WERI-Rb-1 (cell line): ENCODE measurements at regions not wholly inside any gene's neighbourhood (a gene's known extent, or its start where the extent isn't known, plus 50 kb on each side); places are given as distances from the start of the nearest gene placed in this dataset.

Source experiments
- DNase-seq: peaks from one replicate; pipeline ENCODE4 v3.0.0-alpha.2; 2020
- H3K27ac ChIP-seq: fragments of 250-450 bp; sonication (Bioruptor Pico); 2 replicates; pipeline ENCODE4 v1.5.1; 2020; ENCODE audit warnings: mild to moderate bottlenecking, moderate library complexity
- H3K27me3 ChIP-seq: fragments of 250-450 bp; sonication (Bioruptor Pico); 2 replicates; pipeline ENCODE4 v1.5.1; 2021; ENCODE audit warnings: mild to moderate bottlenecking, low read depth, moderate library complexity; ENCODE audit not compliant: insufficient read depth, severe bottlenecking
- H3K36me3 ChIP-seq: fragments of 250-450 bp; sonication (Bioruptor Pico); 2 replicates; pipeline ENCODE4 v1.5.1; 2020; ENCODE audit warnings: mild to moderate bottlenecking, moderate library complexity
- H3K4me3 ChIP-seq: 2 replicates; pipeline ENCODE4 v1.5.1; 2011; ENCODE audit warnings: low read depth, mild to moderate bottlenecking, control low read depth, low read length
- H3K9me3 ChIP-seq: fragments of 250-450 bp; sonication (Bioruptor Pico); 2 replicates; pipeline ENCODE4 v1.5.1; 2021; ENCODE audit warnings: mild to moderate bottlenecking, moderate library complexity; ENCODE audit not compliant: severe bottlenecking
- TF ChIP-seq, protein P1 (sequence below): IDR thresholded peaks from 2 replicates; pipeline ENCODE4 v1.5.1; 2011; ENCODE audit warnings: low read depth, mild to moderate bottlenecking, control low read depth, inconsistent platforms, low read length

GRCh38 chr9:3773362-3774060 lies 247.7 kb upstream of the RFX3 start:
- H3K9me3 ChIP-seq, result no peaks in the 10 kb centered on the region
- no peak for DNase-seq
- H3K36me3 ChIP-seq, result no peaks in the 10 kb centered on the region
- H3K27ac ChIP-seq, result no peak overlapping the region
- H3K4me3 ChIP-seq, result no peak overlapping the region
- no peaks in the 10 kb centered on the region for H3K27me3 ChIP-seq
- TF ChIP-seq, protein P1, sequence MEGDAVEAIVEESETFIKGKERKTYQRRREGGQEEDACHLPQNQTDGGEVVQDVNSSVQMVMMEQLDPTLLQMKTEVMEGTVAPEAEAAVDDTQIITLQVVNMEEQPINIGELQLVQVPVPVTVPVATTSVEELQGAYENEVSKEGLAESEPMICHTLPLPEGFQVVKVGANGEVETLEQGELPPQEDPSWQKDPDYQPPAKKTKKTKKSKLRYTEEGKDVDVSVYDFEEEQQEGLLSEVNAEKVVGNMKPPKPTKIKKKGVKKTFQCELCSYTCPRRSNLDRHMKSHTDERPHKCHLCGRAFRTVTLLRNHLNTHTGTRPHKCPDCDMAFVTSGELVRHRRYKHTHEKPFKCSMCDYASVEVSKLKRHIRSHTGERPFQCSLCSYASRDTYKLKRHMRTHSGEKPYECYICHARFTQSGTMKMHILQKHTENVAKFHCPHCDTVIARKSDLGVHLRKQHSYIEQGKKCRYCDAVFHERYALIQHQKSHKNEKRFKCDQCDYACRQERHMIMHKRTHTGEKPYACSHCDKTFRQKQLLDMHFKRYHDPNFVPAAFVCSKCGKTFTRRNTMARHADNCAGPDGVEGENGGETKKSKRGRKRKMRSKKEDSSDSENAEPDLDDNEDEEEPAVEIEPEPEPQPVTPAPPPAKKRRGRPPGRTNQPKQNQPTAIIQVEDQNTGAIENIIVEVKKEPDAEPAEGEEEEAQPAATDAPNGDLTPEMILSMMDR, result no peak

- H3K27me3 ChIP-seq, result no peaks in the 10 kb centered on the region
- H3K36me3 ChIP-seq, result no peaks in the 10 kb centered on the region
- TF ChIP-seq, protein P1, result no peak
- no peak overlapping the region for H3K27ac ChIP-seq
- DNase-seq, result no peak
- H3K4me3 ChIP-seq, result no peak overlapping the region
- no peaks in the 10 kb centered on the region for H3K9me3 ChIP-seq
These were observed 243.8 kb upstream of the RFX3 start for GRCh38 chr9:3769646-3770045.

DNA sequence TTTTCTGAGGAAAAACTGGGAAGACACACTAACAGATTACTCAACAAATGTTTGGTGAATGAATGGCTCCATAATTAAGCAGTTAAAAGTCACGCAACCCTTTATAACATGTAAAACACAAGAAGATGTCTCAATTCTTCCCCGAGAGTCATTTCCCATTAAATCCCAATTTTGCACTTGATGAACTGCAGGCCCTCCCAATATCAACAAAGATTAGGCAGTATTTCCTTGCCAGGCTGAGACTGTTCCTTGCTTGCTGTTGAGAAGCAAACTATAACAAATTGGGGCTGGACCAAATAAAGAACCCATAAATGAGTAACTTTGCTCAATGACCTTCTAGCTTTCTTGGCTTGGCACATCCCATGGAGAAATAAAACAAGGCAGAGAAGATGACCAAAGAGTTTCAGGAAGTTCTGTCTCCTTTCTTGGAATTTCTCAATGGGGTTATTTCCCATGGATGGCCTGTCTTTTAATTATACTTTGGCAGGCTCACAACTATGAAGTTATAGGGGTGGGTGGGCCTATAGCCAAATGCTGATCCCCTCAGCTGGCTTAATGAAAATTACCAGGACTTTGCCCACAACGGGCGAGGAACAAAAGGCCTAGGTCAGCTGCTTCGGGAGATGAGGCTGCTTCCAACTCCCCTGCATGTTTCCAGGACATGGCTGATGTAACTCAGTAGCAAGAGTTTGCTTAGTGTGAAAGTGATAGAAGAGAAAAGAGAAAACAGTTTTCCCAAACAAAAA lies 243.1 kb upstream of the RFX3 start:
- H3K27ac ChIP-seq, result no peak overlapping the region

GRCh38 chr9:3768286-3768685 lies 242.5 kb upstream of the RFX3 start:
- TF ChIP-seq, protein P1, result no peak
- Histone ChIP-seq H3K9me3 (no peaks in the 10 kb centered on the region), H3K27ac (no peak overlapping the region), H3K27me3 (no peaks in the 10 kb centered on the region), H3K4me3 (no peak overlapping the region), H3K36me3 (no peaks in the 10 kb centered on the region)
- no peak for DNase-seq

More for the DNA sequence above, 243.1 kb upstream of the RFX3 start:
- no peaks in the 10 kb centered on the region for H3K27me3 ChIP-seq
- H3K36me3 ChIP-seq, result no peaks in the 10 kb centered on the region
- H3K9me3 ChIP-seq, result no peaks in the 10 kb centered on the region
- H3K4me3 ChIP-seq, result no peak overlapping the region
- no peak for DNase-seq
- TF ChIP-seq, protein P1, result no peak

- no peaks in the 10 kb centered on the region for H3K27me3 ChIP-seq
- H3K36me3 ChIP-seq, result no peaks in the 10 kb centered on the region
- no peak overlapping the region for H3K27ac ChIP-seq
- TF ChIP-seq, protein P1, result no peak
- DNase-seq, result no peak
- no peaks in the 10 kb centered on the region for H3K9me3 ChIP-seq
- H3K4me3 ChIP-seq, result no peak overlapping the region
These were observed 236.3 kb upstream of the RFX3 start for GRCh38 chr9:3762076-3762475.
